ENCODE measurements at regions not wholly inside any gene's neighbourhood (a gene's known extent, or its start where the extent isn't known, plus 50 kb on each side); places are given as distances from the start of the nearest gene placed in this dataset.

DNA sequence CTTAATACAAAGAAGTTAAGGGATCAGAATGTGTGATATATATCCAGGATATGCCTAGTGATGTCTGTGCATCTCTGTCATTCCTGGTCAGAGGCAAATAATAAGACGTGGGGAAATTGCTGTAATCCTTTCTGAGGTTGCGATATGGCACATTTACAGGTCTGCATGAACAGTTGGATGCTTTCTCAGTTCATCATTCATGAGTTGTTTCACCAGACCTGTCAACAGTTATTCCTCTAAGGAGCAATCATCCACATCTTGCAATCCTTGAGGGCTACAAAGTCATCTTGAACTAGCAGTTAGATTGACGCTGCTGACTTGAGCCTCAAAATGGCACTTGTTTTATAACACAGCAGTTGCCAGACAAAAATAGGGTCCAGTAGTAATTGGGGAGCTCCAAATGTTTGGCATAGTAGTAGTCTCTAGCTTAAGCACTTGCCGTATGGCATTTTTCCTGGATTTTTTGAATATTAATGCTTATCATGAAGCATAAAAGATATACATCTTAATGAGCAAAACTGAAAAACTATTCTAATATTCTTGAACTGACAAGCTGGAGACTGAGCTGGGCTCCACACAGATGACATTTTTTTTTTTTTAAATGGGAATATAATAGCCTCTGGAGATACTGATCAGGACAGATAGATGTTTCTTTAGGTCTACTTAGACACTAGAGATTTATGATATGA is 761.7 kb downstream of the VGLL3 start:
- TF ChIP-seq, protein P1, sequence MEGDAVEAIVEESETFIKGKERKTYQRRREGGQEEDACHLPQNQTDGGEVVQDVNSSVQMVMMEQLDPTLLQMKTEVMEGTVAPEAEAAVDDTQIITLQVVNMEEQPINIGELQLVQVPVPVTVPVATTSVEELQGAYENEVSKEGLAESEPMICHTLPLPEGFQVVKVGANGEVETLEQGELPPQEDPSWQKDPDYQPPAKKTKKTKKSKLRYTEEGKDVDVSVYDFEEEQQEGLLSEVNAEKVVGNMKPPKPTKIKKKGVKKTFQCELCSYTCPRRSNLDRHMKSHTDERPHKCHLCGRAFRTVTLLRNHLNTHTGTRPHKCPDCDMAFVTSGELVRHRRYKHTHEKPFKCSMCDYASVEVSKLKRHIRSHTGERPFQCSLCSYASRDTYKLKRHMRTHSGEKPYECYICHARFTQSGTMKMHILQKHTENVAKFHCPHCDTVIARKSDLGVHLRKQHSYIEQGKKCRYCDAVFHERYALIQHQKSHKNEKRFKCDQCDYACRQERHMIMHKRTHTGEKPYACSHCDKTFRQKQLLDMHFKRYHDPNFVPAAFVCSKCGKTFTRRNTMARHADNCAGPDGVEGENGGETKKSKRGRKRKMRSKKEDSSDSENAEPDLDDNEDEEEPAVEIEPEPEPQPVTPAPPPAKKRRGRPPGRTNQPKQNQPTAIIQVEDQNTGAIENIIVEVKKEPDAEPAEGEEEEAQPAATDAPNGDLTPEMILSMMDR (IDR thresholded peaks at IDR 0.05), result no peak
- no peak for TF ChIP-seq POLR2A (IDR thresholded peaks at IDR 0.05)

All from lower leg skin (tissue), 3 donors.